Gastrocnemius medialis (tissue), 4 donors: ENCODE measurements at regions not wholly inside any gene's neighbourhood (a gene's known extent, or its start where the extent isn't known, plus 50 kb on each side); places are given as distances from the start of the nearest gene placed in this dataset.

Source experiments
- ATAC-seq, 2 donors: fragments of 150-250 bp; one replicate each; pipeline ENCODE4 v1.9.1; 2016
- DNase-seq, 2 donors: peaks; one replicate each; pipeline ENCODE4 v3.0.0-alpha.2; 2019
- H3K27ac ChIP-seq, 4 donors: fragments of 200-600 bp; sonication (generic); 1 replicate in 1 of 4; 2 replicates in 3 of 4; pipeline ENCODE4 v1.5.1; 2016 to 2018; ENCODE audit warnings: mild to moderate bottlenecking in 2 of 4, moderate library complexity in 1 of 4
- H3K27me3 ChIP-seq, 3 donors: fragments of 200-600 bp; sonication (generic) in 2 of 3; 1 replicate in 1 of 3; 2 replicates in 2 of 3; pipeline versions ENCODE4 v1.5.1 to v1.6.0; 2016 to 2019; ENCODE audit warnings: mild to moderate bottlenecking in 1 of 3, moderate library complexity in 1 of 3
- H3K36me3 ChIP-seq, 2 donors: fragments of 200-600 bp; sonication (generic) in 1 of 2; one replicate each; pipeline ENCODE4 v1.5.1; 2017 to 2018
- H3K4me1 ChIP-seq, 2 donors: fragments of 200-600 bp; sonication (generic) in 1 of 2; one replicate each; pipeline ENCODE4 v1.5.1; 2016 to 2017; ENCODE audit warnings: mild to moderate bottlenecking in 2 of 2
- H3K4me3 ChIP-seq, 4 donors: fragments of 200-600 bp; sonication (generic) in 3 of 4; 1 replicate in 1 of 4; 2 replicates in 3 of 4; pipeline ENCODE4 v1.5.1; 2016 to 2019; ENCODE audit warnings: mild to moderate bottlenecking in 2 of 4
- H3K9me3 ChIP-seq, 3 donors: fragments of 200-600 bp; sonication (generic) in 2 of 3; 1 replicate in 1 of 3; 2 replicates in 2 of 3; pipeline ENCODE4 v1.5.1; 2016 to 2019
- POLR2A ChIP-seq, 2 donors: fragments of 450-650 bp; IDR thresholded peaks; one replicate each; pipeline ENCODE4 v1.6.1; 2017; ENCODE audit warnings: antibody characterized with exemption in 2 of 2, mild to moderate bottlenecking in 2 of 2, moderate library complexity in 2 of 2
- in situ Hi-C, 4 donors: fragments of 200-750 bp; cut with MboI; loops; one replicate each; pipeline versions ENCODE4 v1.15.0 to v1.8.0; 2017; ENCODE audit warnings: low sequenced_read_pairs in 4 of 4
- intact Hi-C: fragments of 100-400 bp; cut with DNase I; formaldehyde crosslinking; loops from one replicate; pipeline ENCODE4 v1.15.1; 2023; ENCODE audit warnings: low total_unique reads
- TF ChIP-seq, protein P1 (sequence below), 5 experiments: fragments of 450-650 bp in 3 of 5; fragments of 200-600 bp in 2 of 5; sonication (generic) in 2 of 5; IDR thresholded peaks in 4 of 5; conservative IDR thresholded peaks in 1 of 5; 1 replicate in 4 of 5; 2 replicates in 1 of 5; pipeline ENCODE4 v1.5.1; 2016 to 2019; ENCODE audit warnings: antibody characterized with exemption in 5 of 5, mild to moderate bottlenecking in 3 of 5, moderate library complexity in 3 of 5

DNA sequence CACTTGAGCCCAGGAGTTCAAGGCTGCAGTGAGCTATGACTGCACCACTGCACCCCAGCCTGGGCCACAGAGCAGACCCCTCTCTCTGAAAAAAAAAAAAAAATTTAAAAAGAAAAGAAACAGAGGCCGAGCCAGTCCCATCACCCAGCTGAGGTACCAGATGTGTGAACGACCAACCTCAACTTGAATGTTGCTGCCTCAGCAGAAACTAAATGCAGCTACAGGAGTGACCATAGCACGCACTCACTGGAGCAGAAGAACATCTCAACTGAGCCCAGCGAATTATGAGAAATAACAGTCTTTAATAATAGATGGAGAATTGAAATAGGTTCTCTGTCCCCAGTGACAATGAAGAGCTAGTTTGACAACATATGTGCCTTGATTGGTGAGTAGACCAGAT lies 53.1 kb upstream of the ST8SIA6 start:
- H3K4me1 ChIP-seq, result no peaks in the 10 kb centered on the region
- intact Hi-C loops (no loop called here), in situ Hi-C loops (no loop called here)
- ATAC-seq, result no peak
- no peaks in the 10 kb centered on the region for H3K36me3 ChIP-seq
- H3K4me3 ChIP-seq, result no peak overlapping the region
- no peaks in the 10 kb centered on the region for H3K9me3 ChIP-seq
- DNase-seq, result no peak
- no peak for TF ChIP-seq POLR2A (IDR thresholded peaks at IDR 0.05)
- TF ChIP-seq, protein P1, sequence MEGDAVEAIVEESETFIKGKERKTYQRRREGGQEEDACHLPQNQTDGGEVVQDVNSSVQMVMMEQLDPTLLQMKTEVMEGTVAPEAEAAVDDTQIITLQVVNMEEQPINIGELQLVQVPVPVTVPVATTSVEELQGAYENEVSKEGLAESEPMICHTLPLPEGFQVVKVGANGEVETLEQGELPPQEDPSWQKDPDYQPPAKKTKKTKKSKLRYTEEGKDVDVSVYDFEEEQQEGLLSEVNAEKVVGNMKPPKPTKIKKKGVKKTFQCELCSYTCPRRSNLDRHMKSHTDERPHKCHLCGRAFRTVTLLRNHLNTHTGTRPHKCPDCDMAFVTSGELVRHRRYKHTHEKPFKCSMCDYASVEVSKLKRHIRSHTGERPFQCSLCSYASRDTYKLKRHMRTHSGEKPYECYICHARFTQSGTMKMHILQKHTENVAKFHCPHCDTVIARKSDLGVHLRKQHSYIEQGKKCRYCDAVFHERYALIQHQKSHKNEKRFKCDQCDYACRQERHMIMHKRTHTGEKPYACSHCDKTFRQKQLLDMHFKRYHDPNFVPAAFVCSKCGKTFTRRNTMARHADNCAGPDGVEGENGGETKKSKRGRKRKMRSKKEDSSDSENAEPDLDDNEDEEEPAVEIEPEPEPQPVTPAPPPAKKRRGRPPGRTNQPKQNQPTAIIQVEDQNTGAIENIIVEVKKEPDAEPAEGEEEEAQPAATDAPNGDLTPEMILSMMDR (IDR thresholded peaks at IDR 0.05 in 4 of 5, conservative IDR thresholded peaks at IDR 0.05 in 1 of 5), result no peak
- H3K27me3 ChIP-seq, result no peaks in the 10 kb centered on the region
- H3K27ac ChIP-seq, result no peak overlapping the region

DNA sequence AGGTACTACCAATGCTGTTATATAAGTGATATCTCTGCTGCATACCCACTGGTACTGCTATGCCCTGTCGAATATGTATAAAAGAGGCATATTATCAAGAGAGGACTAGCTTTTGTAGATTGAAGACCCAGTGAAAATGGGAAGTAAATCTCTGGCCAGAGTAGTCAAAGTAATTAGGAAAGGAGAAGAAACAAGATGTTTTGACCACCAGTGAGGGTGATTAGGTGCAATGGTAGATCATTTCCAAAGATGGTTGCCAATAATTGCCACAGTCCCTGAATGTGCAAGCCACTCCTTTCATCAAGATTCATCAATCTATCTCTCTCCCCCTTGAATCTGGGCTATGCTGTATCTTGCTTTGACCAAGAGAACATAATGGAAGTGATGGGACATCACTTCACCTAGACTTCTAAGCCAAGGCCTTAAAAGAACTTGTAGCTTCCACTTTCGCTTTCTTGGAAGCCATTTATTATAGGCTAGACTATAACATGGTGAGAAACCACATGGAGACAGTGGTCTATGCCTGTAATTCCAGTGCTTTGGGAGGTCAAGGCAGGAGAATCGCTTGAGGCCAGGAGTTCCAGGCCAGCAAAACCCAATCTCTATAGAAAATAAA lies 52.6 kb upstream of the ST8SIA6 start:
- Histone ChIP-seq H3K9me3 (no peaks in the 10 kb centered on the region), H3K36me3 (no peaks in the 10 kb centered on the region), H3K27me3 (no peaks in the 10 kb centered on the region), H3K4me3 (no peak overlapping the region), H3K27ac (no peak overlapping the region), H3K4me1 (no peaks in the 10 kb centered on the region)
- intact Hi-C loops (no loop called here), in situ Hi-C loops (no loop called here)
- ATAC-seq (no peak), DNase-seq (no peak)
- TF ChIP-seq POLR2A (IDR thresholded peaks at IDR 0.05), result no peak
- TF ChIP-seq, protein P1 (IDR thresholded peaks at IDR 0.05 in 4 of 5, conservative IDR thresholded peaks at IDR 0.05 in 1 of 5), result no peak

DNA sequence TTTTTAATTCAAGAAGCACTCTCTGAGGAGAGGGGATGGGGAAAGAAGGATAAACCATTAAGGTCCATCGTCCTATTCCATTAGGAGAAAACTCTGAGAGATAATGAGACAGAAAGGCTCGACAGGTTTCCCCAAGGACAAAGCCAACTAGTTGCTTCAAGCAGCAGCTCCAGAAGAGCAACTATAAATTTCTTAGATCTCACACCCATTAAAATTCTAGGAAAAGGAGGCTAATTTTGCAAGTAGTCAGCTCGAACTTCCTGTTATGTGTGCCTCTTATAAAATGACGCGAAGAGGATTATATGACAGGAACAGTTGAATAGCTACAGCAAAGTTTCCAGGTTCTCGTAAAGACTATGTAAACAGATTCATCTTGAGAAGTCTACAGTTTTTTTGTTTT lies 52.0 kb upstream of the ST8SIA6 start:
- Histone ChIP-seq H3K27me3 (no peaks in the 10 kb centered on the region), H3K9me3 (no peaks in the 10 kb centered on the region), H3K27ac (no peak overlapping the region), H3K4me3 (no peak overlapping the region), H3K4me1 (no peaks in the 10 kb centered on the region), H3K36me3 (no peaks in the 10 kb centered on the region)
- TF ChIP-seq, protein P1 (IDR thresholded peaks at IDR 0.05 in 4 of 5, conservative IDR thresholded peaks at IDR 0.05 in 1 of 5), result no peak
- no peak for TF ChIP-seq POLR2A (IDR thresholded peaks at IDR 0.05)
- ATAC-seq, result no peak
- intact Hi-C loops, result no loop called here
- in situ Hi-C loops, result no loop called here
- DNase-seq, result no peak

DNA sequence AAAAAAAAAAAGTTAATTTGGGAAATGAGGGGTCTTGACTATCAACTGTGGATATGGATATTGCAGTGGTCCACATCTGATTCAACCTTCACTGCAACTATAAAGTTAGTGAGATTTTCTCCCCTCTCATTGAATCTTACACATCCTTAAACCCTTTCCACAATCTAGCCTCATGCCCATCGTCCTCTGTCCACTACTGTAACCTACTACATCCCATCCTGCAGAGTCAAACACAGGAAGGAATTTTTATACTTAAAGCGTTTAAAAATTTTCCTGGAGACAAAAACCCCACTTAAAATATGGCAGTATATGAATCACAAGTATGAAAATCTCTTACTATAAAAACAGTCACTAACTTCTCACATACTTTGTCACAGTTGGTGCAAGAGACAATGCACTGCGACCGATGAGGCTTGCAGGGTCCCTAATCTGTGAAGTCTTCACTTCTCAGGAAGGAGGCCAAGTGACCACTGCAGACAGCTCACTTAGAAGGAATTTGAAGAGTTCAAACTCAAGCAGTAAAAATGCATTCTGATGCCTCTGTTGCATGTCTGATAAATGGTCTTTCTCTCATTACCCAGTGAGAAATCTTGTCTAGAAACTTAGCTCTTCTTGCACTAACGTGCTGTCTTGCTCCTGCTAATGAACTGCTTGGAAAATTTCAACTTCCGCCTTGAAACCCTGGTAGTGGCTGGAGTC lies 50.3 kb upstream of the ST8SIA6 start:
- Histone ChIP-seq H3K9me3 (no peaks in the 10 kb centered on the region), H3K27me3 (no peaks in the 10 kb centered on the region), H3K36me3 (no peaks in the 10 kb centered on the region), H3K27ac (no peak overlapping the region), H3K4me1 (no peaks in the 10 kb centered on the region), H3K4me3 (no peak overlapping the region)
- no peak for ATAC-seq
- in situ Hi-C loops, result no loop called here
- no peak for DNase-seq
- intact Hi-C loops, result no loop called here
- TF ChIP-seq, protein P1 (IDR thresholded peaks at IDR 0.05 in 4 of 5, conservative IDR thresholded peaks at IDR 0.05 in 1 of 5), result no peak
- TF ChIP-seq POLR2A (IDR thresholded peaks at IDR 0.05), result no peak
